Suppressor macrophage treated with lipopolysaccharide for 1 hour (primary cell): ENCODE measurements at regions not wholly inside any gene's neighbourhood (a gene's known extent, or its start where the extent isn't known, plus 50 kb on each side); places are given as distances from the start of the nearest gene placed in this dataset.
A peak's percentile ranks its signal among the peaks of the same experiment; 100 is the strongest.

Experiments used
- DNase-seq, 3 donors: peaks; one replicate each; pipeline ENCODE4 v3.0.0-alpha.2; 2020 to 2022

DNA sequence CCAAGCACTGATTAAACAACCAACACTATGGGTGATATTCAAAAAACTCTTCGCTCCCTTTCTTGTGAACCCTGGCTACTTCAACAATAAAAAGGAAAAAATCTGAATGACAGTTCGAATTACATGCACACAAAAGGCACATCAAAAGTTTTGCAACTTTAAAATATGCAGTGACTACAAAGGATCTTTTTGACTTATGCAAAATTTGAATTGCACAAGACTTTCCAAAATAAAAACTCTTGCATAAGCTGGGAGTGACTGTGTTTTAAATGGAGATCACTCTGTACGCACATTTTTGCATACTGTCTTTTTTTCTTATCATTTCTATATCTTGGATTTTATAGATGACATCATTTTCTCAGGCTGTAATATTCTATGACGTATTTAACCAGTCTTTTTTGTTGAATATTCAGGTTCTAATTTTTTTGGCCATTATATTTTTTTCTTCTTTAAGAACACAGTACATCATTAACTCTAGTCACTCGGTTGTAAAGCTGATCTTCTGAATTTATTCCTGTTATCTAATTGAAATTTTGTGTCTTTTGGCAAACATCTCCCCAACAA lies 667.6 kb upstream of the TBX3 start:
- DNase-seq = peak in 2 of 3 donors; percentile 28 to 31

DNA sequence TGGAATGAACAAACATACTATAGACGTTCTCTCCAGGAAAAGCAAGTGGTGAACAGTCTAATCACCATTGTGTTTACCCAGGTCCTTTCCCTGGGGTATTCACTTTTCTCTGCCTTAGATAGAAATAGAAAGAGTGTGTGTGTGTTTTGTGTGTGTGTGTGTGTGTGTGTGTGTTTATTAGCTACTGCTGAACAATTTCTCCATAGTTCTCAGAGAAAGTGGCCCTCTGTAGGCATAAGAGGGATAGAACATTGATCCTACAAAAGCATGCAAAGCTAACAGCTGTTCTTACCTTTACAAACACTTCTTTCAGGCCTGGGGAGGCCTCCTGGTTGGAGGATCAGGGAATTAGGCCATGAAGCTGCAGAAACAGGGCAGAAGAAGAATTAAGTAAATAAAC lies 665.7 kb upstream of the TBX3 start:
- no peak for DNase-seq

DNA sequence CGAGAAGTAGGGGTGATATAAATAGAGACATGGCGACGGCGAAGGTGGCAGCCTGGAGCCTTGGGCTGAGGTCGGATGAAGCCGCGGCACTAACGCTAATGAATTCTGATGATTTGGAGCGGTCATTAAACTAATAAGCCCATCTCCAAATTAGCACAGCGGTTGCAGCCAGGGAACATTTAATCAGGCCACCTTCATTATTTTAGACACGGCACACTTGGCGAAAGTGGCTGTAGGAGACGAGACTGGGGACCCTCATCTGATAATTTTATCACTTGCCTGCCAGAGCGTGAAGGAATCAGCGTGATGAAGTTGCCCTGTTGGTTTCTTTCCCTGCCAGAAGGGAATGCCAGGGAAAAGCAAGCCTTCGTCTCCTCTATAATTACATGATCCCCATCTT lies 664.3 kb upstream of the TBX3 start:
- no peak for DNase-seq

DNA sequence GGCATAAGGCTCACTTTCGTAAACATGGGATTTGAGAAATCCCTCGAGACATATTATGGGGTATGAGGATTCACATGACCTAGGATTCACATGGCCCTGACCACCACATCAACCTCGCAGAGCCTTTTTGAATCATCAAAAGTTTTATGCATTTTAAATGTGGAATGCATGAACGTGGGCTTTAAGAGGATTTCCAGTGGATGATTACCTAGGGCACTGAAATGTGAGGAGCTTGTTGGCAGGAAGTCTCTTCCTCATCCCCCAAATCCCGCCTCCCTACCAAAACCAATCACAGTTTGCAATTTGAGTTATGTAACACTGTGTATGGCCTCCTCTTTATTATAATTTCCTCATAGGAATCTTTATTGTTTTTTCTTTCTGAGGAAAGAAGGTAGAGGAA lies 659.6 kb upstream of the TBX3 start:
- DNase-seq = no peak

DNA sequence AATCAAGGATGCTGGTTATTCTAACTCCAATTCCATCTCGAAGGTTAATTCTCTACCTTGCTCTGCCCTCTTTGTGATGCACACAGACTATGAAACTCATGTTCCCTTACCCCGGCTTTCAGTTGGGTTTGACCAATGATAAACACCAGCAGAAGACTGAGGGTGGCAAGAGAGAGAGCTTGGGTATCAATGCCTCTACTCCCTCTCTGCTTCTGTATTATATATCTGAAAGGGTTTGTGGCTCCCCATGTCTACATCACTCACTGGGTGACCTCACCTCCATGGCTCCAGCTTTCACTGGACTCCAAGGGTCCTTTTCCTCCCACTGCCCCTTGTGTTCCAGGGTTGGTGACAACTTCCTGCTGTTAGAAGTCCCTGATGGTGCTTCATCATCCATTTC lies 659.0 kb upstream of the TBX3 start:
- no peak for DNase-seq

DNA sequence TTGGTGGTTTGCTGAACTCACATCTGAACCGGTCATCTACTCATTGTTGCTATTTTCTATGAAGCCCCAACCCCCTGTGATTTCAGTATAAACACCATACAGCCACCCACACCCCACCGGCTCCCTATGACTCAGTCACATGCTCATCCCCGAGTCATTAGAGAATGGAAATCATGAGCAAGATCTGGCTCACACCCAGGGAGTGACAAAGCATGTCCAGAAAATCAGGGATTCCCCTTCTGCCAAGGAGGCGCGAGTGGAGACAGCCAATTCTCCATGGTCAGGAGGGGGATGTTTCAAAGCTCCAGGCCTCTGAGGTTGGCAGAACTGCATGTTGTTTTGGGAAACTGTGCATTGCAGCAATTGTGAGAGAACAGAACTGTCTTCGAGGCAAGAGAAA lies 657.5 kb upstream of the TBX3 start:
- peak; percentile 55 to 73 (median 71) for DNase-seq

DNA sequence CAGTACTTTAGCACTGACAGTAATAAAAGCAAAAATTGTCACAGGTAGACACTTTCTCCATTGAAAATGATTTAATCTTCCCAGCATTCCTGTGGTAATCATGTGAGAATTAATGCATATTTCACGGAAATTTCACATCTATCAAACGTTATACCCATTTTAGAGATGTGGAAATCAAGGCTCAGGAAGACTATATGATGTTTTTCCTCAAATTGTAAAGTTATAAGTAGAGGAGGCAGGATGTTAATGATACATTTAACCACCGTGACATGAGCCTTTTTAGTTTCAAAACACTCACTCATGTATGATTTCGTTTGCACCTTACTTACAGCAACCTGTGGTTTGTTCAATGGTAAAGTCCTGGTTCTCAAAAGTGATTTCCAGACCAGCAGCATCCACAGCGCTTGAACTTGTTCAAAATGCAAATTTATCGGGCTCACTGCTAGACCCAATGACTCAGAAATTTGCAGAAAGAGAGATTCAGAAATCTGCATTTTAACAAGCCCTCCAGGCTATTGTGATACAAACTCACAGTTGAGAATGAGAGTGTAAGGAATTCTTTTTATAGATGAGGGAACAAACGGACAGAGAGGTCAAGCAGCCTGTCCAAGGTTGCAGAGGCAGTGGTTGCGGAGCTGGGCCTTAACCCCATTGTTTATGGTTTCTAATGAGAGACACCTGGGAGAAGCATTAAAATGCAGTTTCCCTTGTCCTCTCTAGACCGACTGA lies 654.8 kb upstream of the TBX3 start:
- no peak for DNase-seq

DNA sequence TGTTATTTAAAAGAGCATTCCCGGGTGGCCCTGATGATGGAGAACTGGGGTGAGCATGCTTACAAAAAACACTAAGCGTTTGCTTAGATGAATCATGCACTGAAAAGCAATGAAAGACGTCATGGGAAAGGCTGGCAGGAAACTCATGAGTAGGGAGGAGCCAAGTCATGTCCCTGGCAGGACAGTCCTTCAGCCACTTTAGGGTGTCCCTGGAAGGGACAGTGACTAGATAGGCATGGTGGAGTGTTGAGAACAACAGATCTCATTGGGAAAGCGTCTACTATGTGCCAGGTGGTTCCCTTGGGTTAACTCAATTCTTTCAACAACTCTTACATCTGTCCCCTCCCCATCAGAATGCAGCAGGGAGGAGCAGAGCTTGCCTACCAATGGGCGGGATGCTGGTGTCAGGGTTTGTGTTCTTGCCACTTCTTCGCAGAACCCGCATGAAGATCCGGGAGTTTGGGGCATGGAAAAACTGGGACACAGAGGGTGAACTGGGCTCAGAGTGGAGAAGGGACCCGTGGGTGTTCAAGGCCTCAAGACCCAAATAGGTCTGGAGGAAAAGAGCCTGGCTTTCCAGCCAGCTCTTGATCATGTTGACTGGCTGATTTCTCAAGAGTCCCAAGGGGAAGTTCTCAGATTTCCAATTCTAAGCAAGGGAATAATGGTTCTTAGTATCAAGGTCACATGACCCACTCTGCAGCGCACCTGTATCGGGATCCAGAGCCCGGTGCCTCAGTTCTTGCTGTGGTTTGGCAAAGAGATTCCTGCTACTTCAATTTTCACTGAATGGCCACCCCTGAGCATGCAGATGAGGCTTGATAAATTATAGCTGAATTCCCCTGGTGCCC lies 653.9 kb upstream of the TBX3 start:
- peak; percentile 8 to 44 (median 28) for DNase-seq

DNA sequence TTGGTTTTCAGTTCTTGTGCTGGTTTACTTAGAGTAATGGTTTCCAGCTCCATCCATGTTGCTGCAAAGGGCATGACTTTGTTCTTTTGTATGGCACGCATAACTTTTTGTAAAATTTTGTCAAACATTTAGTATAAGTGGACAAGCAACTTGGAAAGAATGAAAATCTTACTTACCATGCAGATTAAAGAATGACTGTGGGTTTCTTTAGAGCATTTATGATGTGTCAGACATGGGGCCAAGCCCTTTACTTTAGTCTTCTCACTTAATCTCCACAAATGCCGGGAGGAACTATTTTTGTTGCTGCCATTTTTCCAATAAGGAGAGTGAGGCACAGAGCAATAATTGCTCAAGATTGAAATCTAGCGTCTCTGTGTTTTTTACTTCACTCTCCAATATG lies 652.5 kb upstream of the TBX3 start:
- DNase-seq = no peak

DNA sequence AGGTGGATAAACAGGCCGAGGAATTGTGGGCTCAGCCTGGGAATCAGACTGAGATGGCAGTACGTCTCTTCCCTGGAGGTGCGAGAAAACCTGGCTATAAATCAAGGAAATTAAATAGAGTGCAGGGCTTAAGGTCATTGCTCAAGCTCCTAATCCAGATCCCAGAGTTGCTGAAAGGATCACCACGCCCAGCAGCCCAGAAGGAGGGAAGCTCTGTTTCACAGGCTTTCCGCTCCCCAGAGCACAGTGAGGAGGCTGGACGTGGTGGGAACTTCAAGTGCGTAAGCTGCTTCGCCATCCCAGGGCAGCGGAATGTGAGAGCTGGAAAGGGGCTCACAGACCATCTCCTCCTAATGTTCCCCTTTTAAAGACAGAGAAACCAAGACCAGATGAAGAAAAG lies 651.6 kb upstream of the TBX3 start:
- no peak for DNase-seq

DNA sequence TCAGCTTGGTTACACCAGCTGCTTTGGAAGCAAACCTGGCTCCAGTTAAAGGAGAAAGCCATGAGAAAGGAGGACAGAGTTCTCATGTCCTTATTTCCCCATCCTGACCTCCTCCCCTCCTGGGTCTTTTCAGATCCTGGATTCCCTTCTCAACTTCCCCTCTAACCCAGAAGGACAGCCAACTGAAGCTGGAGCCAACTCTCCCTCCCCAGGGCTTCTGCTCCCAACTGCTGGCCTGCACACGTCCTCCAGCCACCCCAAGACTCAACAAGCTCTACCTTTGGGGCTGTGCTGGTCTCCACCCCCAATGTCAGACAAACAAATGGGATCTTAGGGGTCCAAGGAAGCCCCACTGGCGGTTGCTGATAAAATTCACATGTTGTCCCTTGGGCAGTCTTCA lies 651.1 kb upstream of the TBX3 start:
- no peak for DNase-seq

DNA sequence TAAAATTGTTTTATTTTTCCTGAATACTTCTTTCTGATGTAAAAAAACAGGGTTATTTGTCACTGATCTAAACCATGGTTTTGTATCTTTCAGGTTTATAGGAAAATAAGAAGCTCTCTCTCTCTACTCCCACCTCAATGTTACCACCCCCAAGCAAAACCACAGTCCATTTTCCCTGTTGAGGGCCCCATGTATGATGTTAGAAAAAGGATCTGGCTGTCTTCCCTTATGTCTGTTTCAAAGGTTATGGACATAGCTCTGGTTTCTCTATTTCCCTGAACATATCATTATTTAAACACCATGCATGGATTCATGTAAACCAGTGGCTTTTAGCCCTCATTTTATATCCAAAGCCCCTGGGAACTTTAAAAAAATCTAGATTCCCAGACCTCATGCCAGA lies 649.0 kb upstream of the TBX3 start:
- no peak for DNase-seq

DNA sequence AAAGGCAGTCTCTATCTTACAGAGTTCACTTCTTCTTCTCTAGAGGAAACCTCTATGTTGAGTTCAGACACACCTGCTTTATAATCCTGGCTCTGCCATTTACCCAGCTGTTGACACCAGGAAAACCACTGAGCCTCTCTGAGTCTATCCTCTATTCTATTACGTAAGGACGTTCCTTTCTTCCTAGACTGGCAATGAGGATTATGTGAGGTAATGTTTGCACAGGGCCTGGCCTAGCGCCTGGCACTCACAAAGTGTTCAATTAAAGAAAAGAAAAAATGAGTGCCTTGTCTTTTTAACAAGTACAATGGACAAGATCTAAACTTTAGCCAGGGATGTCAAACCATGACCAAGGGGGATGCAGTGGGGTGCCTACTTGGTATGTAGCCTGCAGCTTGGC lies 641.9 kb upstream of the TBX3 start:
- DNase-seq = no peak

DNA sequence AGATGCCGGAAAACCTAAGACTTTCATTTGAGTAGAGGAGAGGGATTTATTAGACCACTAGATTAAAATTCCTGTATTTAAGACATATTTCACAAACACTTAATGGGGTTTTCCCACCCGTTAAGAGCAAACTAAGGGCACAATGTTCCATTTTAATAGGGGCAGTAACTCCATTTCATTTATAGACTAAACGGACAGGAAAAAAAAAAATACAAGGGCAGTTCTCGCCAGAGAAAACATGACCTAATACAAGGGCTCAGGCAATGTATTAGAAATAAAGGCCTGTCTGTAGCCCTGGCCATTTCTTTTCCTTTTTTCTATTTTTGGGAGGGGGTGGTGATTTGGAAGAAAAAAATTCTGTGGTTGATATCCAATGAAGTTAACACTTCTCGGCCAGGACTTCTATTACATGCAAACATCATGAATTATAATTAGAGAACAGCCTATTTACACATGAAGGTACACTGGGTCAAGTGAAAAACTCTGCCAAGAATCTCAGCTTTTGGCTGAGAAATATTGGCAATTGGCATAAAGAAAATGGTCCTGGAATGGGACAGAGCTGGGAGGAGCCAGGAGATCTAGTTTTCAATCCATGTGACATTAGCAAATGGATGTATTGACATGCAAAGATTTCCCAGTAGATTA lies 641.1 kb upstream of the TBX3 start:
- DNase-seq = no peak

DNA sequence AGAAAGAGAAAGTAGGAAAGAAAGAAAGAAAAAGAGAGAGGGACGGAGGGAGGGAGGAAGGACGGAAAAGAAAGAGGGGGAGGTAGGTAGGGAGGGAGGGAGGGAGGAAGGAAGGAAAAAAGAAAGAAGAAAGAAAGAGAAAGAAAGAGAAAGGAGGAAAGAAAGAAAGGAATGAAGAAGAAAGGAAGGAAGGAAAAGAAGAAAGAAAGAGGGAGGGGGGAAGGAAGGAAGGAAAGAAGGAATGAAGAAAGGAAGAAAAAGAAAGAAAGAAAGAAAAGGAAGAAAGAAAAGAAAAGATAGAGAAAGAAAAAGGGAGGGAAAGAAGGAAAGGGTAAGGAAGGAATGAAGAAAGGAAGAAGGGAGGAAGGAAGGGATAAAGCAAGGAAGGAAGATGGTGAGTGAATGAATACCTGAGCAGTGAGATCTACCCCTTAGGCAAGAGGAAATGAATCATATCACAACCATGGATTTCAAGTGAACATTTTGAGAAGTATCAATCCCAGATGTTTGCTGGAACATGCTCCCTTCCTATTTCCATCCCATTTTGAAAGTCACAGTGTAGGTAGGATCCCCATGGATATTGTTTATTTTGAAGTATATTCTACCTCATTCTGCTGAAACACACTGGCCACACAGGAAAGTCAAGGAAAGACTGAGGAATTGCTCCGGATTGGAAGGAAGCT lies 639.4 kb upstream of the TBX3 start:
- DNase-seq = no peak

DNA sequence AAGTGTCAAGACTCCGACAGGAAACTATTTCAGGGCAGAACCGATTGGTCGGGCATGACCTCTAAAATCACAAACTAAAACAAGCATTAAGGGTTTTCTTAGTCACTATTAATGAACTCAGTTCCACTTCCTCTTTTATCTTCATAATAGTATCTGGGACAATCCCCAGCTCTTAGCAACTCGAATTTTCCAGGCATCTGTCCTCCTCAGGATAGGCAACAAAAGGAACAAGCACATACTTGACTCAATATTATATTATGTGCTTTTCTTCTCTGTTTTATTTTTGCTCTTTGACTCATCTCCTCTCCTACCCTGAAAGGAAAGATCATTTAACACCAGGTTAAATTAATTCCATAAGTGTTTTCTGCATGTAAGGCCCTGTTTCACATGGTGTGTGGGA lies 638.3 kb upstream of the TBX3 start:
- peak; percentile 26 to 76 (median 36) for DNase-seq

DNA sequence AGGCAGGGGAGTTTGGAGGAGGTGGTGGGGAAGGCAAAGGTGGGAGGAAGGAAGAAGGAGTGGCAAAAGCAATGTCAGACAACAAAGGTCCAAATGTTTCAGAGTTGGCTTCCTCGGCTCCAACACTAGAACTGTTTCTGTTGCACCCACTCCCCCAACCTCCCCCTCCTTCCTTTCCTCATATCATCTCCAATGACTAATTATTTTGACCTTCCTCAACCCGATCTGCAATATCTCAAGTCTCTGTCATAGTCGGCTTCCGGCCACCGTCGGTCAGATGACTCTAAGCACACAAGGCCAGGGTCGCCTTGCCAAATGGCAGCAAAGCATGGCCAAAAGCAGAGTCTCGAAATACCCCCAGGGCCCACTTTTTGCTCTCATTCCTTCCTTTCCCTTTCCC lies 637.0 kb upstream of the TBX3 start:
- DNase-seq = no peak

DNA sequence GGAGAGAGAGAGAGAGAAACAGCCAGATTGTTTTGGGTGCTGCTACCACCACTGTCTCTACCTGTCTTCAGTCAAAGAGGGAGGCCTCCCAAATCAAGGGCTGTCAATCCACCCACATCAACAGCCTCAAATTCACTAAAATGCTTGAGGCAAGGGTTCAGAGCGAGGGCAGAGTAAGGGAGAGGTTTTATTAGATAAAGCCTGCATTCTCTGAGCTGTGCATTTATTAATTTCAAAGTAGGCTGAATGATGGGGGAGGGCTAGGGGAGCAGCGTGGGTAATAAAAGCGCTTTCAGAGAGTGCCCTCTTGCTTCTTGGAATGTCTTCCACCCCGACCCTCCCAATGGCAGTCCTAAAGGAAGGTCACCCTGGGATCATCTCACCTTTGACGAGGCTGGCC lies 636.5 kb upstream of the TBX3 start:
- no peak for DNase-seq

DNA sequence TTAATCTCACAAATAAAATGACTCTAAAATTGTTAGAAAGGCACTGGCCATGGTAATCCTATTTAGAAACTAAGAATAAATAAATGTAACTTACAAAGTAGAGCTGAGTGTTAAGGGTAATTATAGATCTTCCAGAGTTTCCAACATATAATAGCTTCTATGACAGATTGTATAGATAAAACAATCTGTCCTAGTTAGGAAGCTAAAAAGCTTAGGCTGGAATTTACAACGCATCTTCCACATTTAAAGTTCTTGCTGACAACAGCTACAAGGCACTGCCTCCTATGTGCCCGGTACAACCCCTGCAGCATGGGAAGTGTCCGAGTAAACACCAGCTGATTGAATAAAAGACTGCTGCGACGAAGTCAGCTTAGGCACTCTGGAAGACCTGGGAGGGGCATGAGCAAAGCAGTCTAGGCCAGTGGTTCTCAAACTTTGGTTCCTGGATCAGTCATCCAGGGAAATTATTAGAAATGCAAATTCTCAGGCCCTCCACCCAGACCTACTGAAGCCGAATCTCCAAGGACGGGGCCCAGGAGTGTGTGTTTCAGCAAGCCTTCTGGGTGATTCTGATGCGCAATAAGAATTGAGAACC lies 635.6 kb upstream of the TBX3 start:
- no peak for DNase-seq

DNA sequence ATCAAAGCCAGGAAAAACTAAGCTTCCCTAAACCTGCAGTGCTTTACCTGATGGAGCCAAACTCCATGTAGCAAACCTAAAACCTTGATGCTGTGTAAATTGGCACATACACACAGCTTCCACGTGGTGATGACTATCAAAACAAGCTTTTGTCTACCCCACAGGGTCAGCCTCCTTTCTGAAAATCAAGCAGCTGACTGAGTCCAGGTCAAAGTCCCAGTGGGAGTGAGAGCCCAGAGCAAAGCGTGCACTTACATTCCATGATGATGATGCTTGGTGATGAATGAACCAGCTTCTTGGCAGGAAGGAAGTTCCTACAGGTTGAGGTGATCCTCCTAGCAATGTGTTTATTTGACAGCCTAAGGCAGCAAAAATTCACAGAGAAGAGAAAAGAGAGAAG lies 630.0 kb upstream of the TBX3 start:
- no peak for DNase-seq

DNA sequence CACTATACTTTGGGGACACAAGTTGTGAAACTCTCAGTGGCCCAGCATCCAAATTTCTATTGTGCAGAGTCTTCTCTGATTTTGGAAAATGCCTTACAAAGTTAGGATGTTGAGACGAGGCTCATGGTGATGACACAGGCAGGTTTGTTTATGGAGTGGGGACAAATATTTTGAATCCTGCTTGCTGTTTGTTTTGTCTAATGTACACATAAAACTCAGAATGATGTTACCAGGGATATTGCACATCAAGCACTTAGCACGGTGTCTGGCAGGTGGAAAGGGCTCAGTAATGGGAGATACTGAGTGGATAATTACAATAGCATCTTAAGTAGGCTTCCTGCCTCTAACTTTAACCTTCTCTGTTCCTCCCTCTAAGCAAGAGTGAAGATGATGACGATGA lies 628.9 kb upstream of the TBX3 start:
- DNase-seq = no peak

DNA sequence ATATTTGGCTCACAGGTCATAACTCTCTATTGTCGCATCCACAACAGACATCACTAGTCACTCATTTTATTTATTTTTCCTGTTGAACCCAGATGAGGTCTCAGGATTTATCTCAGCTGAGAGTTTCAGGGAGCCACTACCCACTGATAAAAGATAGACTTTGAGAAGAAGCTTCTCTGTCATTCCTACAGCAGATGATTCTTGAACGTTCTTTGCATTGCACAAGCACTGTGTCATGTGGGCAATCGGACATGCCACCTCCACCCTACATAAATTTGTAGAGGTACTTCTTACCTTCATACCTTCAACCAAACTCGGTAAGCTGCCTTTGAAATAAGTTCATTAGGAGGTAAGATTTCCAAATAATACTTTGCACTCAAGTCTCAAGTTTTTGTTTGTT lies 627.9 kb upstream of the TBX3 start:
- no peak for DNase-seq

DNA sequence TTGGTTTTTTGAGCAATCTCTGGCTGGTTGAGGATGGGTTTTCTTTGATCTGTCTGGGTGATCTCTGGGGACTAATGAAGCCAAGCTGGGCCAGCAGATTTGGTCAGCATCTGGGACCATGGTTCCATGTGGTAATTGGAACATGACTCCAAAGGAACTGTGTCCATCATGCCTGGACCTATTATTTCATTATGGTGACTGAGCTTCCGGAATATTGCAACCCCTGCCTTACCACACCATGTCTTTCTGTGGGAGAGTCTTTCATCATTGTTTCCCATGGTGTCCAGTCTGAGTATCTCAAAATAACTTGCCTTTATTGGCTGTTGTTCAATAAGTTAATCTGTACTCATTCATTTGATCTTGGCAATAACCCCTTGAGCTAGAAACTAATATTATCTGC lies 624.9 kb upstream of the TBX3 start:
- DNase-seq = no peak
